SKM-1 (cell line): ENCODE measurements at regions not wholly inside any gene's neighbourhood (a gene's known extent, or its start where the extent isn't known, plus 50 kb on each side); places are given as distances from the start of the nearest gene placed in this dataset.
"Not testable (repeated sequence)": the region's sequence is repeated elsewhere in the genome, so short reads cannot be mapped to it uniquely, and the experiment has no call there.

Source experiments
- DNase-seq: peaks from one replicate; lab custom pipeline; 2025; ENCODE audit not compliant: unreplicated experiment; lab: John Stamatoyannopoulos, UW

DNA sequence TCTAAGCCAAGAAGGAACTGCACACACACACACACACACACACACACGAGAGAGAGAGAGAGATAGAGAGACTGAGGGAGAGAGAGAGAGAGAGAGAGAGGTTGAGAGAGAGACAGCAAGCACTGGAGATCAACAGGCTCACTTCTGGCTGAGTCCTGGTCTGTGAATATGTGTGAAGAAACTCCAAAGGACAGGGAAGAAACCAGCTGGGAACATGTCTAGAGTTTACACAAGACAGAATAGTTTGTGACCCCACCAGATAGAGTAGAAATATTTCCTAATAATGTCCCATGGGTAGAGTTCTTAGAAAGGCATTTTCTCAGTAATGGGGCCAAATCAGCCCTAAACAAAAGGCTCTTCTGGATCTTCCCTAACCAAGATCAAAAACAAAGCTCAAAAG, 155.5 kb upstream of the IGFBP3 start:
- DNase-seq: no peak

DNA sequence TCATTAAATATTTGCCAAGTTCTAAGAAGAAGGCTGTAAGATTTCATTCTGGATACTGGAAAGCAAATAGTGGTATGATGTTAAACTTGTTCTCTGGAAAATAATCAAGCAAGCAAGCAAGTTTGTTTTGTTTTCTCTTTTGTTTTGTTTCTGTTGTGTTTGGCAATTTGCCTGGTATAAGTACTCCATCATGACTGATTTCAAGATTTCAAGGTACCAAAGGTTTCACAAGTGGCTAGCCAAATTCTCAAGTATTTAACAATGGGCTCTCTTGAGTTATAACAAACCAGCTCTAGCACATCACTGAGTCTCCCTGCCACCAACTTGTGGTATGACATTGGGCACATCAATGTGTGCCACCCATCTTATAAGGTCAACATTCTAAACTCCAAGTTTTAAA, 151.7 kb upstream of the IGFBP3 start:
- DNase-seq: no peak

DNA sequence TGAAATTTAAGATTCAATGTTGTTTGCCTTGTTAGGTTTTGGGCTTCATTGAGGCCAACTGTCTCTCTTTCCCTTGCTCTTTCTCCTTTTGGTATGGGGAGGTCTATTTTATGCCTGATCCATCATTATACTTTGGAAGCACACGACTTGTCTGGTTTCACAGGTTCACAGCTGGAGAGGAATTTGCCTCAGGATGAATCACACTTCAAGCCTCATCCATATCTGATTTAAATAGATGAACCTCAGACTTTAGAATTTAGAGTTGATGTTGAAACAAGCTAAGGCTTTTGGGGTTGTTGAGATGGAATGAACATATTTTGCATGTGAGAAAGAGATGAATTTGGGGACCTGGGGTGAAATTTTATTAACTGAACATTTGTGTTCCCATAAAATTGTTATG, 150.5 kb upstream of the IGFBP3 start:
- no peak for DNase-seq

DNA sequence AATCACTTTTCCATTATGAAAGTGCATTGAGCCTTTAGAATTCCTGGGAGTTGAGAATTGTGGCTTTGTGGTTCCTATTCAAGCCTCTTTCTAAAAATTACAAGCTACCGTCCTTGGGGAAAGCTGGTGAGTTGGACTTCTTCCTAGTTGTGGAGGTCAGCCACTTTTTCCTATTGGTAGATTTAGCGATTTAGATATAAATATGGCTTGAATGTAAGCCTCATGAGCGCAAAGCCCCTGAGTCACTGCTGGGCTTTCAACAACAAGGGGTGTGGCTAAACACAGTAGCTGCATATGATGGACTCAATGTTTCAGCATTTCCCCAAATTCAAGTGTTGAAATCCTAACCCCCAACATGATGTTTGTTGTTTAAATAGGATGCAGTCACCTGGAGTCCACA, 150.0 kb upstream of the IGFBP3 start:
- no peak for DNase-seq

DNA sequence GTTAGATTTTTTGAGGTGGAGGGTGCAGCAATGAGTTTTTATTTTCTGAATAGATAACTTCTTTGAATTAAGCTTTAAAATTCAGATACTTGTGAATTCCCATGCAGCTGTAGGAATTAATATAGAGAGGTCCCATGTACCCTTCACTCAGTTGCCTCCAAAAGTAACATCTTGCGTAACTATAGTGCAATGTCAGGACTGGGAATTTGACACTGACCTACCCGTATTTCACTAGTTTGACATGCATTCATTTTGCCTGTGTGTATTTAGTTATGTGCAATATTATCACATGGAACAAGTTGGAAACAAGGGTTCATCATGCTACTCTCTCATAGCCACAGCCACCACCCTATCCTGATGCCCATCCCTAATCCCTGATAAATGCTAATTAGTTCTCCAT, 147.1 kb upstream of the IGFBP3 start:
- DNase-seq: no peak

DNA sequence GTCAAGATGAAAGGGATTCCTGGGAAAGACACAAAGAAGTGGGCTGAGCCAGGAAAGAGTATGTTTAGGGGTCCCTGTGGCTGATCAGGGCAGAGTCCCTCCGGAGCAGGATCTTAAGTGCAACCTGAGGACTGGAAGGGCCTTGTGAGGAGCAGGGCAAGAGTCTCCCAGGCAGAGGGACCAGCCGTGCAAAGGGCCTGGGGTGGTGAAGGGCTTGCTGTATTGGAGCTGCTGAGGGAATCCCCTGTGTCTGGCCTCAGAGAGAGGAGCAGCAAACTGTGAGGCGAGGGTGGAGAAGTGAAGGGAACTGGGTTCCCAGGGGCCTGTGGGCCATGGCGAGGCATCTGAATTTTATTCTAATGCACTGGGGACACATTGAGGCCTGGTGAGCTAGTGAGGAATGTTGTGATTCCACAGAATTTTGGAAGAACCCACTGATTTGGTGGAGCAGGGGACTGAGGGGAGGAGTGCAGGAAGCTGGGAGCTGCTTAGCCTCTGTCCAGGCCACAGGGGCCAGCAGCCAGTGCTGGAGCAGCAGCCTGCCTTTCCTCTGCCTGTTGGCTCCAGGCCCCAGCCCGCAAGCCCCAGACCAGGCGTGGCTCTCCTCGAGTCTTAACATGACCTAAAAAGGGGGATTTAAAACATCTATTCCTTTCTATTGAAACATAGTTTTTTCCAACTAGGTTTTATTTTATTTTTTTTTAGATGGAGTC, 138.4 kb upstream of the IGFBP3 start:
- DNase-seq: no peak

DNA sequence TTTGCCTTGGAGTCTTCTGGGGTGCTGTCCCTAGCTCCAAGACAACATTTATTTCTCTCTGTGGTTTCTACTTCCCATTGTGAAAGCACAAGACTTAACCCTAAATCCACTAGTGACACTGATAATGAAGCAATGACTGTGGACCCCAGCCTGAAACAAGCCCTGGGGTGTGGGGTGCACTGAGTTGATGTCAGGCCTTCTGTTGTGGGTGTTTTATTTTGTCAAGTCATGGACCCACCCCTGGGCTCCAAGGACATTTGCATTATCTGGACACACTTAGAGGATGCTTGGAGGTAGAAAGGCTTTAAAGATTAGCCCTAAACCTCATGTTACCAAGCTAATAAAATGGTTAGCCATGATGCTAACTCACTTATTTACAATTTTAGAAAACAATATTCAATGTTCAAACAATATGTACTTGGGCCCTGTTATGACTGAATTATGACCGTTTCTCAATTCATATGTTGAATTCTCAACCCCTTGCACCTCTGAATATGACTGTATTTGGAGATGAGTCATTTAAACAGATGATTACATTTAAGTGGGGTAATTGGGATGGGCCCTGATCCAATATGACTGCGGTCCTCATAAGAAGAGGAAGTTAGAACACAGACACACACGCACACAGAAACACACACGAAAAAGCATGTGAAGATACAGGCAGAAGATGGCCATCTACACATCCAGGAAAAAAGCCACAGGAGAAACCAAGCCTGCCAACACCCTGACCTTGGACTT, 137.2 kb upstream of the IGFBP3 start:
- no peak for DNase-seq

DNA sequence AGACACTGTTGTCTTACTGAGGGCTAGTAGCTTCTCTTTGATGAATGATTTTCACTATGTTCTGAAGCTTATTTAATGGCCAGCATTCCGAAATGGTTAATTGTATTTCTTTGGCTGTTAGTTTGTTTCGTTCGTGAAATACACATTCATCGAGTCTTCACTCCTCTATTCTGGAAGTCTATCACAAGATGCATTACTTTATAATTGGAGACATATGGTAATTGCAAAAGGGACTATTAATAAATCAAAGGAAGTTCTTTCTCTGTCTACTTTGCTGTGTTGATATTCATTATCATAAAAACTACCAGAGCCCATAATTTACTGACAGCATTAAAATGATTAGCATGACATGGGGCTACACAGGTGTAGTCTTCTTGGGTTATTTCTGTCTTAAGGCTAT, 133.8 kb upstream of the IGFBP3 start:
- no peak for DNase-seq

DNA sequence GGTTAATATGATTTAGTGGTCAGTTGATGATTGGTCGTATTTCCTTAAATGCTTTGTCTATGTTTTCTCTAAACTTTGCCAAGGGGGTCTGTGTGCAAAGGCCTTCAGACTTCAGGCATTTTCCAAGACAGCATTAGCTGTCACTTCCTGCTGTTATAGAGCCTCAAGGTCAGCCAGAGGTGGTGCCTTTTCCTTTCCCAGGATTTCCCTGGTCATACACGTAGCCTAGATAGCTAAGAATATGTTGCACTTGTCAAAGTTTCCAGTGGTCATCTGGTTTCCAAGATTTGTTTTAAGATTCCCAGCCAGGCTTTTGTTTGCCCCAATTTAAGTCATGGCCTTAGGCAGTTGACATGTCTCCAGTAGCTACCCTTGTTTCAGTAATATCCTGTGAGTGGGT, 133.2 kb upstream of the IGFBP3 start:
- no peak for DNase-seq

DNA sequence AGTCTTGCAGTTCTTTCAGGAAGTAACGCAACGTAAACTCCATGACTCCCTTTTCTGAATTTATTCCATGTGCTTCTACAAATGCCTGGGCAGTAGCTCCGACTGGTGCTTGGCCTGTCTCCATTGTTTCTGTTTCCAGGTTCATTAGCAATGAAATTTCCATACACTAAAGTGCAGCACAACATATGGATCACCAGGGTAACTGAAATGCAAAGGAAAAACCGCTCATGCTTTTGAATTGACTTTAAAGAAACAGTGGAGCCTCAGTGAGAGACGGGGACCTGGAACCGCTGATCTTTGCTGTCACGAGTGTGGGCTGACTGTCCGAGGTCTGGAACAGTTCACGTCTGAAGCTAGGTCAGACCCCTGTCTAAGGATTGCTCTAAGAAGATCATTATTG, 126.5 kb upstream of the IGFBP3 start:
- DNase-seq: no peak

DNA sequence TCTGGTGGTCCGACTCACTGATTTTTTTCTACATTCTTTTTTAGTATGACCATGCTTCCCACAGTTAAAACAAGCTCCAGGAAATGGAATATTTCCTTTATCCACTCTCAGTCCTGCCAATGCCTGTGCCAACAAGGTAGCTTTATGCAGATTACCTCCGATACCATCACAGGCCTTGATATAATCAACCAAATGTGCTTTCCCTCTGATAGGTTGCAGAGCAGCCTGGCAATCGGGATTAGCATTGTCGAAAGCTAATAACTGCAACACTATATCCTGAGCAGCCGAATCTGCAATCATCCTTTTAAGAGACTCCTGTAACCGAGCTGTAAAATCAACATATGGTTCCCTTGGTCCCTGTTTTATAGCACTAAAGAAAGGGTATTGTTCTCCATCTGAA, 122.3 kb upstream of the IGFBP3 start:
- DNase-seq: not testable (repeated sequence)

DNA sequence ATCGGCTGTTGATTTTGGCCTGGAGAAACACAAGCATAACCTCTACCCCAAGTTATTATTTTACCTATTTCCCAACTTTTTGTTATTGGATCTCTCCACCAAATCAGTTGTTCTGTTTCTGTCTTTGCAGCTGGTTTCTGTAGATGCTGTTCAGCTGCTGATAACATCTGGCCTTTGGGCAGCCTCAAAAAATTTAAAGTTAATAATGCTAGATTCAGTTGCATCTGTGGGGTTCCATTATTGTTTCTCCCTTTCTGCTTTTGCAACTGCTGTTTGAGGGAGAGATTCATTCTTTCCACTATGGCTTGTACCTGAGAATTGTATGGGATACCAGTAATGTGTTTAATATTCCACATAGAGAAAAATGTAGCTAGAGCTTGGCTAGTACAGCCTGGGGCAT, 118.7 kb upstream of the IGFBP3 start:
- not testable (repeated sequence) for DNase-seq

DNA sequence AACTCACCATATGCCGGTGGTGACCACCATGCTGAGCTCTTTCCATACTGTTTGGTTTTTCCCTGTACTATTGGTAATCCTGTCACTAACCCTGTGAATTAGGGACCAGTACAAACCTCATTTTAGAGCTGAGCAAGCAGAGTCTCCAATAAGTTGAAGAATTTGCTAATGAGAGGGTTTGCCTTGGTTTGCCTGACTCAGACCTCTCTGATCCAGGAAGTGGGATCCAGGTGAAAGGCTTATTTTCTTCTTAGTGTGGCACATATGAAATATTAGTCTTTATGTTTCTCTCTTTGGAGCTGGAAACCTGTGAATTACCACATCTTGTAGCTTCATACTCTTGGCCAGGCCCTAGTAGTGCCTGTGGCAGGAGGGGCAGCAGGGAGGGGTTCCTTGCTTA, 114.1 kb upstream of the IGFBP3 start:
- no peak for DNase-seq

DNA sequence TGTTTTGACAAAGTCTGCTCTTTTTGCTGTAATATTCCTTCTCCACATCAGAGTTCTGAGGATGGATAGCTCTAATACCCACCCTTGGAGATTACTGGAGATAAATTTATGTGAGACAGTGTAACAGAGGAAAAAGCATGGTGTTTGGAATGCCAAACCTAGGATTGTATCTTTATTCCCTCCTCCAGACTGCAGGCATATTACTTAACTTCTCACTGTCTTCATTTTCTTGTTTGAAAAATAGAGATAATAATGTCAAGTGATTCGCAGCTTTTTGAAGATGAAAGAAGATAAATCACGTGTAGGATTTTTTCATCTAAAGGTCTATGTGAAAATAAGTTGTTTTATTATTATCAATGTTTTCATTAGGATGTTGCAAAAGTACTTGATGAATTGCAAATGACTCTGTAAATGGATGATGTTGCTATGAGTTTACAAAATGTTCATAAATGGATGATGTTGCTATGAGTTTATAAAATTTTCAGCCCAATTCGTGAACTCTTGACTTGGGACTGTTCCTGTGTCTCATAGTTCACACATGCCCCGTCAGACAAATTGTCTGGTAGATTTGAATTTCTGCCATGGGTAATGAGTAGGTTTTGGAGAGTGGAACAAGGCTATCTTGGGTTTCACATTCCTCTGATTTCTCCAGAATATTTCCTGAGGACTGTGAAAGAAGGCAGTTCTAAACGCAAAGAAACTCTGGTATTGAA, 113.1 kb upstream of the IGFBP3 start:
- DNase-seq: no peak

DNA sequence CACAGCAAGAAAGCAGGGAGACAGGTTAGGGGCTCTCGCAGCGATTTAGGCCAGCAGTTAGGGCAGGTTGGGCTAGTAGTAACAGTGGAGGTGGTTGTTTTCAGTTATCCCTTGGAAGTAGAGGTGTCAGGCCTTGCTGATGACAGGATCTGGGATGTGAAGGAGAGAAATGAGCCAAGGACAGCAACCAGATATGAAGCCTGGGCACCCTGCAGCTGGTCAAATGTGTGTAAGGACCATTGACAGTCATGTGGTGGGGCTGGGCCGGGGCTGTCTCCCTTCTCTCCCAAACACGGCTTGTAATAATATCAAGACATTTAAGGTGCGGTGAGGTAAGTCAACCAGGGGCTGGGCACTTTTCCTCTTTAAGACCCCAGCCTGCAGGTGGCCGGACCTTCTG, 112.5 kb upstream of the IGFBP3 start:
- no peak for DNase-seq

DNA sequence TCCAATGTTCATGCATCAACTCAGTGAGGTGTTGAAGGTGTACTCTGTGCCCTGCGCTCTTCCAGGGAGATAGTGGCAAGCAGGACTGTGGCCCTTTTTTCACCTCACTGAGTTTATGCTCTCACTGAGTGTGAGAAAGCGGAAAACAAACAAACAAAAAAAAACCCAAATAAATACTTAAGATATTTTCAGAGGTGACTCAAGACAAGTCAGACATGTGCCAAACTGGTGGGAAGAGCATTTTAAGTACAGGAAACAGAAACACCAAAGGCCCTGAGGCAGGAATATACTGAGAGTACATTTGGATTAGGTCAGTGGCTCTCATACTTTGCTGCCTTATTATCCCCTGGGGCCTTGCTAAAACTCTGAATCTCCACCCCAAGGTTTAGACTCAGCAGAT, 111.9 kb upstream of the IGFBP3 start:
- DNase-seq: no peak

DNA sequence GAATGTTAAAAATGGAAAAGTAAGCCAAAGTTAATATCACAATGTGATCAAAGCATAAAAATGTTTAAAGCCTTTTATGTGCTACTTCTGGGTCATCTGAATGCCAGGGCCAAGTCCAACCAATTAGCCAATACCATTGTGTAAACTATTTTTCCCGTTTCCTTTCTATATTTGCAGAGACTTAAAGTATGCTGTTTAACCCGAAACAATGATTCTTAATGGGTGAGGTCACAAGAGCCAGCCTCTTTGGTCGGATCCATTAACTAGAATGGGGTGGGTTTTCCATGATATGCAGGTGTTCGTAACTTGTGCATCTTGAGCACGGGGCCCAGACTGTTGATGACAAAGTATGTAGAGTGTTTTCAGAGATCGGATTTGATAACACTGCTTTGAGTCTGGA, 111.3 kb upstream of the IGFBP3 start:
- DNase-seq: no peak

DNA sequence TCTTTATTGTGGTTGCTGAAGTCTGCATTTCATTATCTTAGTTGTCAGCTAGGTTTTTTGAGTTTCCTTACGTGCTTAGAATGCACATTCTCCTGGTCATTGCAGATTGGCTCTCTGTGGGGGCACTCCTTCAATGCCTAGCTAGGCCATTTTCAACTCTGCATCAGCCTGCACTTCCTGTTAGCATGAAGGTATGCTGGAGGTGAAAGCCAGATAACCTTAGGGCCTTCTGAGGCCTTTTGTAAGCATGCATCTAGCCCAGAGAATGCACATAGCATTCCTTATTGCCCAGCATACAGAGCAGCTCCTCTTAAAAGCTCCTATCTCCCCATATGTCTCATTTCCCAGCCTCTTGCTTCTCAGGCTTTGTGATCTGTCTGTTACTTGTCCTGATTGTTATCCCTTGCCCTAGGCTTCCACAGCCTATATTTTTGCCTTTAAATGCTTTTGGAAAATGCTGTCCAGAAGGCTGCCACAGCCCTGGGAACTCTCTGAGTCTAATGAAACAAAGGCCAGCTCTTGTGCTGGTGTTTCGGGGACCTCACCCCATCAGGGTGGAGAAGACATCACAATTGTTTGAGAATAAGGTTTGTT, 108.1 kb upstream of the IGFBP3 start:
- DNase-seq: no peak

DNA sequence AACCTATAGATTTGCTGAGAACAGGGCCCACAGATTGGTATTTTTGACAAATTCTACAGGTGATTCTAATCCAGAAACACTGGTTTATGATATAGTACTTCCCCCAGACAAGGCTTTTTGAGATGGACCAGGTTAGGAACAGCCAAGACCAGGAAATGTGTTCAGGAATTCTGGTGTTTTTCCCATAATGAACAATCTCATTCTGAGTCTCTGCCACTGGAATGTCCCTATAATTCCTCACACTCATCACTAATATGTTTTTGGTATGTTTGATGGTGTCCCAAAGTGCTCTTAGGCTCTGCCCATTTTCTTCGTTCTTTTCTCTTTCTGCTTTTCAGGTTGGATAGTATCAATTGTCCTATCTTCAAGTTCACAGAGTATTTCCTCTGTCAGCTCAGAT, 107.2 kb upstream of the IGFBP3 start:
- no peak for DNase-seq

DNA sequence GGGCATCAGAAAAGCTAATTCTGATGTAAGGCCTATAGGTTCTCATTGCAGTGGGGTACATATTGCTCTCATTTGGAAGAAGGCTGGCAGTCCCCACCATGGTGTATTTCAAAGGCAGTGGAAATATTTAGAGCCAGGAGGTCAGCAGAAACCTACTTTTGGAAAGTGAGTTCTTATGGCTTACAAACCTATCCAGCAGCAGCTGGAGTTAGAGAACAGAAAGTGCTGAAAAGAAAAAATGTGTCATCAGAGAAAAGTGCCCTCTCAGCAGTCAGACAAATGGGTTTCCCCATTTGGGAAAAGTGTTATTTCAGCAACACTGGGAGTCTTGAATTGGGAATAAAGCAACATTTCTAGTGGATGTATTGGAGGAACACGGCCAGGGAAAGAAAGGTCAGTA, 105.7 kb upstream of the IGFBP3 start:
- DNase-seq: no peak

DNA sequence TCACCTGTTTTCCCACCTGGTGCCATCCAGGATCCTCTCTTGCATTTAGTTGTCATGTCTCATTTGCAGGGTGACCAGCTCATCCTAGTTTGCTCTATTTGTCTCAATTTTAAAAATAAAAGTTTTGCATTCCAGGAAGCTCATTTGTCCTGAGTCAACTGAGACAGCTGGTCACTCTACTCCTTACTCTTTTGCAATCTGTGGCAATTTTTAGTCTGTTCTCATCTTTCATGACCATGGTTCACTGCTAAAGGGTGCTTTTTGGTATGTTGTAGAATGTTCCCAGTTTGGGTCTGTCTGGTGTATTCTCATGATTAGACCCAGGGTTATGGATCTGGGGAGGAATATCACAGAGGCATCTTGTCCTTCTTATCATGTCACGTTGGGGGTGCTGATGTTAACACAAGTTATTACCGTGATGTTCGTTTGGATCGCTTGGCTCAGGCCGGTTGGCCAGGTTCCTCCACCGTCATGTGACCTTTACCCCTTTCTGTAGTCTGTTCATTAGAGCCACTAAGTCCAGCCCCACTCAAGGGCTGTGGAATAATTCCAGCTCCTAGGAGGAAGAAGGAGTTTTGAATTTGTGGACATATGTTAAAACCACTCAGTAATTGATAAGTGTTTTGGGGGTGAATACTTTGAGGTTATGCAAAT, 103.3 kb upstream of the IGFBP3 start:
- no peak for DNase-seq
